Left lung (tissue), 4 donors: ENCODE measurements at regions not wholly inside any gene's neighbourhood (a gene's known extent, or its start where the extent isn't known, plus 50 kb on each side); places are given as distances from the start of the nearest gene placed in this dataset.

Source experiments
- ATAC-seq: fragments of 200-7000 bp; cut with Tn5 transposase; one replicate; pipeline ENCODE4 v1.9.1; 2020; ENCODE audit warnings: moderate library complexity
- DNase-seq, 4 donors: peaks; one replicate each; pipeline ENCODE4 v3.0.0-alpha.2; 2013 to 2020
- H3K27ac ChIP-seq, 2 donors: fragments of 200-600 bp; sonication (generic) in 1 of 2; one replicate each; pipeline versions ENCODE4 v1.5.0 to v1.8.0; 2020 to 2021
- H3K27me3 ChIP-seq, 2 donors: fragments of 200-600 bp; sonication (generic) in 1 of 2; one replicate each; pipeline versions ENCODE4 v1.5.0 to v1.8.0; 2020 to 2021
- H3K36me3 ChIP-seq, 2 donors: fragments of 200-600 bp; sonication (generic) in 1 of 2; one replicate each; pipeline versions ENCODE4 v1.5.0 to v1.8.0; 2020 to 2021
- H3K4me1 ChIP-seq, 2 donors: fragments of 200-600 bp; one replicate each; pipeline ENCODE4 v1.8.0; 2021
- H3K4me3 ChIP-seq, 2 donors: fragments of 200-600 bp; sonication (generic) in 1 of 2; one replicate each; pipeline versions ENCODE4 v1.5.0 to v1.8.0; 2020 to 2021; ENCODE audit warnings: mild to moderate bottlenecking in 1 of 2
- H3K9me3 ChIP-seq, 2 donors: fragments of 200-600 bp; sonication (generic) in 1 of 2; one replicate each; pipeline versions ENCODE4 v1.5.0 to v1.8.0; 2020 to 2021
- CTCF ChIP-seq, 2 donors: fragments of 200-600 bp; sonication (generic) in 1 of 2; IDR thresholded peaks; one replicate each; pipeline versions ENCODE4 v1.5.0 to v1.8.0; 2021; ENCODE audit warnings: antibody characterized with exemption in 2 of 2
- intact Hi-C, 2 donors: fragments of 100-400 bp; cut with DNase I; formaldehyde crosslinking; loops; one replicate each; pipeline versions ENCODE4 v1.11.2 to v1.14.2; 2022
- donor health status: DM: no; HTN: yes; CAD: no.
- donor health status: DM: no; HTN: no; CAD: no.

- H3K9me3 ChIP-seq, result no peaks in the 10 kb centered on the region
- no peaks in the 10 kb centered on the region for H3K4me1 ChIP-seq
- H3K27me3 ChIP-seq, result no peaks in the 10 kb centered on the region
- H3K36me3 ChIP-seq, result no peaks in the 10 kb centered on the region
- no peak overlapping the region for H3K27ac ChIP-seq
- ATAC-seq (no peak), DNase-seq (no peak)
- intact Hi-C loops, result no loop called here
- no peak for TF ChIP-seq CTCF (IDR thresholded peaks at IDR 0.05)
- no peak overlapping the region for H3K4me3 ChIP-seq
Measured at GRCh38 chr4:18242919-18243693, 221.6 kb upstream of the LCORL start.

- no peaks in the 10 kb centered on the region for H3K27me3 ChIP-seq
- H3K4me3 ChIP-seq, result no peak overlapping the region
- no peaks in the 10 kb centered on the region for H3K36me3 ChIP-seq
- no peaks in the 10 kb centered on the region for H3K9me3 ChIP-seq
- H3K4me1 ChIP-seq, result no peaks in the 10 kb centered on the region
- no peak overlapping the region for H3K27ac ChIP-seq
- no peak for TF ChIP-seq CTCF (IDR thresholded peaks at IDR 0.05)
- ATAC-seq (no peak), DNase-seq (no peak)
- intact Hi-C loops, result no loop called here
Measured at GRCh38 chr4:18241727-18242126, 220.2 kb upstream of the LCORL start.

- no peak for TF ChIP-seq CTCF (IDR thresholded peaks at IDR 0.05)
- no peak overlapping the region for H3K27ac ChIP-seq
- H3K4me1 ChIP-seq, result no peaks in the 10 kb centered on the region
- no peak for DNase-seq
- no peaks in the 10 kb centered on the region for H3K36me3 ChIP-seq
- H3K27me3 ChIP-seq, result no peaks in the 10 kb centered on the region
- H3K9me3 ChIP-seq, result peaks cover 0 to 16% of the 10 kb centered on the region in 2 donors
- H3K4me3 ChIP-seq, result no peak overlapping the region
- intact Hi-C loops, result no loop called here
- ATAC-seq, result no peak
Measured at GRCh38 chr4:18234108-18234507, 212.6 kb upstream of the LCORL start.

GRCh38 chr4:18231726-18232125 lies 210.2 kb upstream of the LCORL start:
- H3K36me3 ChIP-seq, result no peaks in the 10 kb centered on the region
- H3K4me3 ChIP-seq, result no peak overlapping the region
- H3K9me3 ChIP-seq, result peaks cover 0 to 22% of the 10 kb centered on the region in 2 donors
- no peak for TF ChIP-seq CTCF (IDR thresholded peaks at IDR 0.05)
- DNase-seq (no peak), ATAC-seq (no peak)
- H3K4me1 ChIP-seq, result no peaks in the 10 kb centered on the region
- intact Hi-C loops, result no loop called here
- no peak overlapping the region for H3K27ac ChIP-seq
- no peaks in the 10 kb centered on the region for H3K27me3 ChIP-seq

GRCh38 chr4:18227880-18228279 lies 206.3 kb upstream of the LCORL start:
- Histone ChIP-seq H3K27me3 (no peaks in the 10 kb centered on the region), H3K36me3 (no peaks in the 10 kb centered on the region), H3K4me1 (no peaks in the 10 kb centered on the region), H3K9me3 (peaks cover 0 to 26% of the 10 kb centered on the region in 2 donors), H3K4me3 (no peak overlapping the region), H3K27ac (no peak overlapping the region)
- intact Hi-C loops, result no loop called here
- ATAC-seq (no peak), DNase-seq (no peak)
- TF ChIP-seq CTCF (IDR thresholded peaks at IDR 0.05), result no peak
